Liver (tissue), 8 donors: ENCODE measurements at regions not wholly inside any gene's neighbourhood (a gene's known extent, or its start where the extent isn't known, plus 50 kb on each side); places are given as distances from the start of the nearest gene placed in this dataset.

Source experiments
- DNase-seq: peaks from one replicate; pipeline ENCODE4 v3.0.0-alpha.2; 2017; ENCODE audit warnings: low spot score
- H3K27ac ChIP-seq, 2 donors: one replicate each; pipeline ENCODE4 v1.7.0; 2013; ENCODE audit warnings: inconsistent platforms in 2 of 2, low read length in 2 of 2, control low read depth in 1 of 2, low read depth in 1 of 2, mild to moderate bottlenecking in 1 of 2
- H3K27me3 ChIP-seq, 4 donors: one replicate each; pipeline versions ENCODE4 v1.6.1 to v1.7.0; 2013; ENCODE audit warnings: low read length in 3 of 4, inconsistent platforms in 1 of 4, mild to moderate bottlenecking in 1 of 4, moderate library complexity in 1 of 4; ENCODE audit not compliant: control insufficient read depth in 4 of 4, insufficient read depth in 4 of 4
- H3K36me3 ChIP-seq, 4 donors: one replicate each; pipeline versions ENCODE4 v1.6.1 to v1.7.0; 2013; ENCODE audit warnings: low read length in 3 of 4, mild to moderate bottlenecking in 3 of 4, low read depth in 1 of 4, moderate library complexity in 1 of 4; ENCODE audit not compliant: control insufficient read depth in 4 of 4, insufficient read depth in 3 of 4
- H3K4me1 ChIP-seq, 4 donors: one replicate each; pipeline versions ENCODE4 v1.6.1 to v1.7.0; 2013; ENCODE audit warnings: low read length in 3 of 4, mild to moderate bottlenecking in 3 of 4, moderate library complexity in 1 of 4; ENCODE audit not compliant: control insufficient read depth in 4 of 4, insufficient read depth in 4 of 4
- H3K4me3 ChIP-seq, 3 donors: one replicate each; pipeline versions ENCODE4 v1.6.1 to v1.7.0; 2013; ENCODE audit warnings: low read length in 3 of 3, control low read depth in 1 of 3, low read depth in 1 of 3, mild to moderate bottlenecking in 1 of 3
- H3K9ac ChIP-seq, 2 donors: one replicate each; pipeline ENCODE4 v1.7.0; 2013; ENCODE audit warnings: low read length in 2 of 2, mild to moderate bottlenecking in 2 of 2, moderate library complexity in 2 of 2, control low read depth in 1 of 2, low read depth in 1 of 2
- H3K9me3 ChIP-seq, 4 donors: one replicate each; pipeline versions ENCODE4 v1.6.1 to v1.7.0; 2013; ENCODE audit warnings: low read length in 3 of 4; ENCODE audit not compliant: control insufficient read depth in 4 of 4
- ATF3 ChIP-seq: IDR thresholded peaks from 2 replicates; pipeline ENCODE4 v1.6.1; 2016; ENCODE audit warnings: antibody characterized with exemption
- EGR1 ChIP-seq, 2 donors: IDR thresholded peaks; 2 replicates each; pipeline ENCODE4 v1.6.1; 2016 to 2018; ENCODE audit warnings: antibody characterized with exemption in 2 of 2, low read depth in 2 of 2
- FOXA1 ChIP-seq: IDR thresholded peaks from 2 replicates; pipeline ENCODE4 v1.6.1; 2016; ENCODE audit warnings: antibody characterized with exemption
- FOXA2 ChIP-seq: IDR thresholded peaks from 2 replicates; pipeline ENCODE4 v1.6.1; 2016; ENCODE audit warnings: antibody characterized with exemption
- GABPA ChIP-seq, 2 donors: IDR thresholded peaks in 1 of 2; conservative IDR thresholded peaks in 1 of 2; 2 replicates each; pipeline ENCODE4 v1.6.1; 2016; ENCODE audit warnings: antibody characterized with exemption in 2 of 2, mild to moderate bottlenecking in 1 of 2, moderate library complexity in 1 of 2
- HNF4A ChIP-seq, 2 donors: conservative IDR thresholded peaks; 2 replicates each; pipeline ENCODE4 v1.6.1; 2016; ENCODE audit warnings: antibody characterized with exemption in 2 of 2, mild to moderate bottlenecking in 2 of 2
- HNF4G ChIP-seq: IDR thresholded peaks from 2 replicates; pipeline ENCODE4 v1.6.1; 2016; ENCODE audit warnings: antibody characterized with exemption
- JUND ChIP-seq, 2 donors: IDR thresholded peaks; 2 replicates each; pipeline ENCODE4 v1.6.1; 2016; ENCODE audit warnings: antibody characterized with exemption in 2 of 2
- MAX ChIP-seq: IDR thresholded peaks from 2 replicates; pipeline ENCODE4 v1.6.1; 2016; ENCODE audit warnings: antibody characterized with exemption
- NR2F2 ChIP-seq: IDR thresholded peaks from 2 replicates; pipeline ENCODE4 v1.6.1; 2016; ENCODE audit warnings: antibody characterized with exemption
- RAD21 ChIP-seq, 2 donors: IDR thresholded peaks; 2 replicates each; pipeline ENCODE4 v1.6.1; 2016; ENCODE audit warnings: antibody characterized with exemption in 2 of 2, mild to moderate bottlenecking in 2 of 2
- SP1 ChIP-seq: IDR thresholded peaks from 2 replicates; pipeline ENCODE4 v1.6.1; 2018; ENCODE audit warnings: antibody characterized with exemption, mild to moderate bottlenecking
- TAF1 ChIP-seq: conservative IDR thresholded peaks from 2 replicates; pipeline ENCODE4 v1.6.1; 2016; ENCODE audit warnings: antibody characterized with exemption, mild to moderate bottlenecking
- YY1 ChIP-seq: IDR thresholded peaks from 2 replicates; pipeline ENCODE4 v1.6.1; 2016; ENCODE audit warnings: antibody characterized with exemption, mild to moderate bottlenecking
- WGBS: extraction: QIAGEN DNeasy Blood & Tissue Kit; methylation state at CpG from one replicate; pipeline ENCODE4 v1.1.7; 2013; 5-methylcytosine and 5-hydroxymethylcytosine counted together
- TF ChIP-seq, protein P1 (sequence below): IDR thresholded peaks from 2 replicates; pipeline ENCODE4 v1.6.1; 2016; ENCODE audit warnings: antibody characterized with exemption, mild to moderate bottlenecking
- TF ChIP-seq, protein P2 (sequence below): IDR thresholded peaks from 2 replicates; pipeline ENCODE4 v1.6.1; 2016; ENCODE audit warnings: antibody characterized with exemption
- TF ChIP-seq, protein P3 (sequence below): fragments of 150-350 bp; IDR thresholded peaks from 2 replicates; pipeline ENCODE4 v1.5.1; 2017; ENCODE audit warnings: improper control_type of control experiment, low read depth, low read length; ENCODE audit not compliant: missing input control
- donor health status: healthy.
- donor health status: healthy.
- donor health status: healthy.
- donor health status: healthy.
- donor health status: healthy.

- no peak overlapping the region for H3K9ac ChIP-seq
- DNase-seq = no peak
- H3K36me3 ChIP-seq = no peaks in the 10 kb centered on the region
- 62% methylated on average over 5 of the region's 5 CpGs for WGBS
- no peaks in the 10 kb centered on the region for H3K4me1 ChIP-seq
- no peaks in the 10 kb centered on the region for H3K27me3 ChIP-seq
- TF ChIP-seq FOXA1 = no peak
- TF ChIP-seq JUND (IDR thresholded peaks at IDR 0.05) = no peak
- no peak for TF ChIP-seq NR2F2
- no peak for TF ChIP-seq TAF1
- no peak for TF ChIP-seq SP1
- TF ChIP-seq, protein P1, sequence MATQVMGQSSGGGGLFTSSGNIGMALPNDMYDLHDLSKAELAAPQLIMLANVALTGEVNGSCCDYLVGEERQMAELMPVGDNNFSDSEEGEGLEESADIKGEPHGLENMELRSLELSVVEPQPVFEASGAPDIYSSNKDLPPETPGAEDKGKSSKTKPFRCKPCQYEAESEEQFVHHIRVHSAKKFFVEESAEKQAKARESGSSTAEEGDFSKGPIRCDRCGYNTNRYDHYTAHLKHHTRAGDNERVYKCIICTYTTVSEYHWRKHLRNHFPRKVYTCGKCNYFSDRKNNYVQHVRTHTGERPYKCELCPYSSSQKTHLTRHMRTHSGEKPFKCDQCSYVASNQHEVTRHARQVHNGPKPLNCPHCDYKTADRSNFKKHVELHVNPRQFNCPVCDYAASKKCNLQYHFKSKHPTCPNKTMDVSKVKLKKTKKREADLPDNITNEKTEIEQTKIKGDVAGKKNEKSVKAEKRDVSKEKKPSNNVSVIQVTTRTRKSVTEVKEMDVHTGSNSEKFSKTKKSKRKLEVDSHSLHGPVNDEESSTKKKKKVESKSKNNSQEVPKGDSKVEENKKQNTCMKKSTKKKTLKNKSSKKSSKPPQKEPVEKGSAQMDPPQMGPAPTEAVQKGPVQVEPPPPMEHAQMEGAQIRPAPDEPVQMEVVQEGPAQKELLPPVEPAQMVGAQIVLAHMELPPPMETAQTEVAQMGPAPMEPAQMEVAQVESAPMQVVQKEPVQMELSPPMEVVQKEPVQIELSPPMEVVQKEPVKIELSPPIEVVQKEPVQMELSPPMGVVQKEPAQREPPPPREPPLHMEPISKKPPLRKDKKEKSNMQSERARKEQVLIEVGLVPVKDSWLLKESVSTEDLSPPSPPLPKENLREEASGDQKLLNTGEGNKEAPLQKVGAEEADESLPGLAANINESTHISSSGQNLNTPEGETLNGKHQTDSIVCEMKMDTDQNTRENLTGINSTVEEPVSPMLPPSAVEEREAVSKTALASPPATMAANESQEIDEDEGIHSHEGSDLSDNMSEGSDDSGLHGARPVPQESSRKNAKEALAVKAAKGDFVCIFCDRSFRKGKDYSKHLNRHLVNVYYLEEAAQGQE = no peak
- no peak for TF ChIP-seq ATF3
- TF ChIP-seq, protein P2, sequence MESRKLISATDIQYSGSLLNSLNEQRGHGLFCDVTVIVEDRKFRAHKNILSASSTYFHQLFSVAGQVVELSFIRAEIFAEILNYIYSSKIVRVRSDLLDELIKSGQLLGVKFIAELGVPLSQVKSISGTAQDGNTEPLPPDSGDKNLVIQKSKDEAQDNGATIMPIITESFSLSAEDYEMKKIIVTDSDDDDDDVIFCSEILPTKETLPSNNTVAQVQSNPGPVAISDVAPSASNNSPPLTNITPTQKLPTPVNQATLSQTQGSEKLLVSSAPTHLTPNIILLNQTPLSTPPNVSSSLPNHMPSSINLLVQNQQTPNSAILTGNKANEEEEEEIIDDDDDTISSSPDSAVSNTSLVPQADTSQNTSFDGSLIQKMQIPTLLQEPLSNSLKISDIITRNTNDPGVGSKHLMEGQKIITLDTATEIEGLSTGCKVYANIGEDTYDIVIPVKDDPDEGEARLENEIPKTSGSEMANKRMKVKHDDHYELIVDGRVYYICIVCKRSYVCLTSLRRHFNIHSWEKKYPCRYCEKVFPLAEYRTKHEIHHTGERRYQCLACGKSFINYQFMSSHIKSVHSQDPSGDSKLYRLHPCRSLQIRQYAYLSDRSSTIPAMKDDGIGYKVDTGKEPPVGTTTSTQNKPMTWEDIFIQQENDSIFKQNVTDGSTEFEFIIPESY = no peak
- TF ChIP-seq MAX = no peak
- no peak for TF ChIP-seq HNF4G
- TF ChIP-seq YY1 = no peak
- TF ChIP-seq, protein P3, sequence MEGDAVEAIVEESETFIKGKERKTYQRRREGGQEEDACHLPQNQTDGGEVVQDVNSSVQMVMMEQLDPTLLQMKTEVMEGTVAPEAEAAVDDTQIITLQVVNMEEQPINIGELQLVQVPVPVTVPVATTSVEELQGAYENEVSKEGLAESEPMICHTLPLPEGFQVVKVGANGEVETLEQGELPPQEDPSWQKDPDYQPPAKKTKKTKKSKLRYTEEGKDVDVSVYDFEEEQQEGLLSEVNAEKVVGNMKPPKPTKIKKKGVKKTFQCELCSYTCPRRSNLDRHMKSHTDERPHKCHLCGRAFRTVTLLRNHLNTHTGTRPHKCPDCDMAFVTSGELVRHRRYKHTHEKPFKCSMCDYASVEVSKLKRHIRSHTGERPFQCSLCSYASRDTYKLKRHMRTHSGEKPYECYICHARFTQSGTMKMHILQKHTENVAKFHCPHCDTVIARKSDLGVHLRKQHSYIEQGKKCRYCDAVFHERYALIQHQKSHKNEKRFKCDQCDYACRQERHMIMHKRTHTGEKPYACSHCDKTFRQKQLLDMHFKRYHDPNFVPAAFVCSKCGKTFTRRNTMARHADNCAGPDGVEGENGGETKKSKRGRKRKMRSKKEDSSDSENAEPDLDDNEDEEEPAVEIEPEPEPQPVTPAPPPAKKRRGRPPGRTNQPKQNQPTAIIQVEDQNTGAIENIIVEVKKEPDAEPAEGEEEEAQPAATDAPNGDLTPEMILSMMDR = no peak
- no peak for TF ChIP-seq FOXA2
- no peak for TF ChIP-seq GABPA (IDR thresholded peaks at IDR 0.05 in 1 of 2, conservative IDR thresholded peaks at IDR 0.05 in 1 of 2)
- TF ChIP-seq EGR1 (IDR thresholded peaks at IDR 0.05; ENCODE audit: low read depth in 2 of 2) = no peak
- TF ChIP-seq RAD21 (IDR thresholded peaks at IDR 0.05) = no peak
- no peak for TF ChIP-seq HNF4A (conservative IDR thresholded peaks at IDR 0.05)
- H3K4me3 ChIP-seq = no peak overlapping the region
- no peaks in the 10 kb centered on the region for H3K9me3 ChIP-seq
- H3K27ac ChIP-seq = no peak overlapping the region
These were observed 582.5 kb downstream of the TSN start for GRCh38 chr2:122338000-122338399.

DNA sequence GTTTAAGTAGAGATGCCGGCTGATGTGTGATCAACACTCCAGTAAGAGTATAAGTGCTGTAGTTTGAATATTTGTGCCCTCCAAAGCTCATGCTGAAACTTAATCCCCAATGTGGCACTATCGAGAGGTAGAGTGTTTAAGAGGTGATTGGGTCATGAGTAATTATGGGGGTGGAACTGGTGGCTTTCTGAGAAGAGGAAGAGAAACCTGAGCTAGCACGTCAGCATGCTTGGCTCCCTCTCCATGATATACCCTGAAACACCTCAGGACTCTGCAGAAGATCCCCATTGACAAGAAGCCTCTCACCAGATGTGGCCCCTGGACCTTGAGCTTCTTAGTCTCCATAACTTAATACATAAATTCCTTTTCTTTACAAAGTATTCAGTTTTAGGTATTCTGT, 584.8 kb downstream of the TSN start:
- Histone ChIP-seq H3K9me3 (peaks cover 0 to 2% (median 0%) of the 10 kb centered on the region in 4 donors), H3K27ac (no peak overlapping the region), H3K9ac (no peak overlapping the region), H3K4me1 (no peaks in the 10 kb centered on the region), H3K4me3 (no peak overlapping the region), H3K27me3 (no peaks in the 10 kb centered on the region), H3K36me3 (no peaks in the 10 kb centered on the region)
- DNase-seq = no peak
- WGBS = 57% methylated on average over 3 of the region's 3 CpGs
- TF ChIP-seq FOXA1 (no peak), SP1 (no peak), ATF3 (no peak)
